ENCODE measurements at regions not wholly inside any gene's neighbourhood (a gene's known extent, or its start where the extent isn't known, plus 50 kb on each side); places are given as distances from the start of the nearest gene placed in this dataset.

- no peak for TF ChIP-seq CTCF (conservative IDR thresholded peaks at IDR 0.05; ENCODE audit: low read depth, low read length)
- no peak for TF ChIP-seq FOS (IDR thresholded peaks at IDR 0.05; ENCODE audit: low read depth, low read length)
- TF ChIP-seq RAD21 (IDR thresholded peaks at IDR 0.05; ENCODE audit: low read length) = no peak
Observed at GRCh38 chr6:62976566-62976965, 234.7 kb upstream of the FKBP1C start.

All from IMR-90 (cell line).